Stimulated activated CD8-positive, alpha-beta memory T cell treated with anti-CD3 and anti-CD28 coated beads, Interleukin-7, amount 100 ng/mL, for 1 hour (primary cell): ENCODE measurements at regions not wholly inside any gene's neighbourhood (a gene's known extent, or its start where the extent isn't known, plus 50 kb on each side); places are given as distances from the start of the nearest gene placed in this dataset.
A peak's percentile ranks its signal among the peaks of the same experiment; 100 is the strongest.

Source experiments
- DNase-seq, 2 donors: peaks; one replicate each; pipeline ENCODE4 v3.0.0-alpha.2; 2020; ENCODE audit warnings: low read depth in 2 of 2

- no peak for DNase-seq
These were observed 82.2 kb downstream of the ZNF608 start for GRCh38 chr5:124664287-124664686.

GRCh38 chr5:124663101-124663506 lies 83.3 kb downstream of the ZNF608 start:
- no peak for DNase-seq

- DNase-seq, result no peak
These were observed 84.2 kb downstream of the ZNF608 start for GRCh38 chr5:124662181-124662781.

- DNase-seq, result no peak
These were observed 84.9 kb downstream of the ZNF608 start for GRCh38 chr5:124661317-124662141.

GRCh38 chr5:124660229-124661093 lies 86.0 kb downstream of the ZNF608 start:
- DNase-seq, result no peak

GRCh38 chr5:124659798-124660197 lies 86.6 kb downstream of the ZNF608 start:
- DNase-seq, result no peak

- DNase-seq, result no peak
These were observed 87.4 kb downstream of the ZNF608 start for GRCh38 chr5:124658867-124659557.

GRCh38 chr5:124655921-124656511 lies 90.4 kb downstream of the ZNF608 start:
- DNase-seq, result no peak

GRCh38 chr5:124655251-124655917 lies 91.1 kb downstream of the ZNF608 start:
- no peak for DNase-seq

- DNase-seq, result no peak
These were observed 92.0 kb downstream of the ZNF608 start for GRCh38 chr5:124654418-124654817.

- DNase-seq, result no peak
These were observed 92.8 kb downstream of the ZNF608 start for GRCh38 chr5:124653666-124654065.

GRCh38 chr5:124652892-124653441 lies 93.5 kb downstream of the ZNF608 start:
- DNase-seq, result no peak

- DNase-seq, result no peak
These were observed 94.0 kb downstream of the ZNF608 start for GRCh38 chr5:124652514-124652819.

- no peak for DNase-seq
These were observed 94.6 kb downstream of the ZNF608 start for GRCh38 chr5:124651663-124652513.

- no peak for DNase-seq
These were observed 95.3 kb downstream of the ZNF608 start for GRCh38 chr5:124650951-124651662.

GRCh38 chr5:124650147-124650561 lies 96.3 kb downstream of the ZNF608 start:
- no peak for DNase-seq

GRCh38 chr5:124649491-124650146 lies 96.8 kb downstream of the ZNF608 start:
- DNase-seq, result peak; percentile 19 to 39

- DNase-seq, result no peak
These were observed 97.5 kb downstream of the ZNF608 start for GRCh38 chr5:124648902-124649467.
